Stimulated activated CD4-positive, alpha-beta T cell treated with anti-CD3 and anti-CD28 coated beads, Interleukin-1b, Interleukin-23, amount 100 ng/mL, for 48 hours (primary cell): ENCODE measurements at regions not wholly inside any gene's neighbourhood (a gene's known extent, or its start where the extent isn't known, plus 50 kb on each side); places are given as distances from the start of the nearest gene placed in this dataset.
"Not testable (repeated sequence)": the region's sequence is repeated elsewhere in the genome, so short reads cannot be mapped to it uniquely, and the experiment has no call there.

ENCODE experiments used
- DNase-seq: peaks from one replicate; pipeline ENCODE4 v3.0.0-alpha.2; 2020

GRCh38 chr6:168871642-168872315, 381.9 kb downstream of the THBS2 start:
- DNase-seq = no peak

GRCh38 chr6:168870982-168871381, 382.7 kb downstream of the THBS2 start:
- DNase-seq = no peak

GRCh38 chr6:168867247-168868102, 386.2 kb downstream of the THBS2 start:
- no peak for DNase-seq

GRCh38 chr6:168866534-168866933, 387.1 kb downstream of the THBS2 start:
- DNase-seq = no peak

GRCh38 chr6:168865522-168865921, 388.1 kb downstream of the THBS2 start:
- DNase-seq = no peak

- no peak for DNase-seq
Measured at GRCh38 chr6:168864541-168865460, 388.8 kb downstream of the THBS2 start.

- DNase-seq = no peak
Measured at GRCh38 chr6:168863467-168863866, 390.2 kb downstream of the THBS2 start.

- DNase-seq = no peak
Measured at GRCh38 chr6:168862346-168862980, 391.2 kb downstream of the THBS2 start.

- no peak for DNase-seq
Measured at GRCh38 chr6:168860987-168861386, 392.7 kb downstream of the THBS2 start.

GRCh38 chr6:168860341-168860740, 393.3 kb downstream of the THBS2 start:
- no peak for DNase-seq

GRCh38 chr6:168858926-168859325, 394.7 kb downstream of the THBS2 start:
- no peak for DNase-seq

GRCh38 chr6:168856914-168857313, 396.7 kb downstream of the THBS2 start:
- no peak for DNase-seq

- no peak for DNase-seq
Measured at GRCh38 chr6:168852376-168852884, 401.2 kb downstream of the THBS2 start.

- no peak for DNase-seq
Measured at GRCh38 chr6:168851460-168852375, 401.9 kb downstream of the THBS2 start.

- DNase-seq = not testable (repeated sequence)
Measured at GRCh38 chr6:168850027-168850736, 403.5 kb downstream of the THBS2 start.

- DNase-seq = no peak
Measured at GRCh38 chr6:168849459-168849858, 404.2 kb downstream of the THBS2 start.

GRCh38 chr6:168848797-168849196, 404.8 kb downstream of the THBS2 start:
- DNase-seq = no peak

- no peak for DNase-seq
Measured at GRCh38 chr6:168844821-168845609, 404.0 kb downstream of the SMOC2 start.

- not testable (repeated sequence) for DNase-seq
Measured at GRCh38 chr6:168842632-168843212, 401.7 kb downstream of the SMOC2 start.
